GM18507 (cell line): ENCODE measurements at regions not wholly inside any gene's neighbourhood (a gene's known extent, or its start where the extent isn't known, plus 50 kb on each side); places are given as distances from the start of the nearest gene placed in this dataset.
"Not testable (repeated sequence)": the region's sequence is repeated elsewhere in the genome, so short reads cannot be mapped to it uniquely, and the experiment has no call there.

ENCODE experiments used
- DNase-seq: peaks from one replicate; pipeline ENCODE4 v3.0.0; 2011; ENCODE audit warnings: low read depth; ENCODE audit not compliant: insufficient read length; ENCODE audit errors: extremely low spot score
- FAIRE-seq: peaks from 2 replicates; lab custom pipeline; 2011; peaks lifted over from hg19 to GRCh38; lab: Jason Lieb, UNC

- FAIRE-seq: no peak
Observed at GRCh38 chr12:18794000-18794399, 56.1 kb downstream of the CAPZA3 start.

GRCh38 chr12:18797604-18798003 is 59.7 kb downstream of the CAPZA3 start:
- FAIRE-seq (no peak), DNase-seq (no peak)

More at GRCh38 chr12:18794000-18794399, 56.1 kb downstream of the CAPZA3 start:
- no peak for DNase-seq

- FAIRE-seq: no peak
Observed at GRCh38 chr12:18798535-18799361, 60.8 kb downstream of the CAPZA3 start.

GRCh38 chr12:18799561-18799960 is 61.6 kb downstream of the CAPZA3 start:
- DNase-seq (no peak), FAIRE-seq (no peak)

More at GRCh38 chr12:18798535-18799361, 60.8 kb downstream of the CAPZA3 start:
- DNase-seq: no peak

GRCh38 chr12:18805516-18806248 is 67.8 kb downstream of the CAPZA3 start:
- FAIRE-seq (no peak), DNase-seq (no peak)

- FAIRE-seq: no peak
- DNase-seq: no peak
Observed at GRCh38 chr12:18807714-18808113, 69.8 kb downstream of the CAPZA3 start.

- FAIRE-seq (no peak), DNase-seq (no peak)
Observed at GRCh38 chr12:18808221-18808620, 70.3 kb downstream of the CAPZA3 start.

- DNase-seq (no peak), FAIRE-seq (no peak)
Observed at GRCh38 chr12:18810537-18811253, 72.8 kb downstream of the CAPZA3 start.

GRCh38 chr12:18811273-18811672 is 73.4 kb downstream of the CAPZA3 start:
- FAIRE-seq: no peak
- no peak for DNase-seq

- DNase-seq (no peak), FAIRE-seq (no peak)
Observed at GRCh38 chr12:18813753-18814152, 75.8 kb downstream of the CAPZA3 start.

- DNase-seq (no peak), FAIRE-seq (no peak)
Observed at GRCh38 chr12:18818579-18819268, 80.8 kb downstream of the CAPZA3 start.

- no peak for DNase-seq
- no peak for FAIRE-seq
Observed at GRCh38 chr12:18819484-18819883, 81.6 kb downstream of the CAPZA3 start.

GRCh38 chr12:18823461-18823860 is 85.5 kb downstream of the CAPZA3 start:
- FAIRE-seq: no peak
- no peak for DNase-seq

- DNase-seq: no peak
- FAIRE-seq: no peak
Observed at GRCh38 chr12:18824287-18824686, 86.4 kb downstream of the CAPZA3 start.

GRCh38 chr12:18825138-18825537 is 87.2 kb downstream of the CAPZA3 start:
- FAIRE-seq: no peak

GRCh38 chr12:18827913-18828312 is 90.0 kb downstream of the CAPZA3 start:
- no peak for DNase-seq

More at GRCh38 chr12:18825138-18825537, 87.2 kb downstream of the CAPZA3 start:
- DNase-seq: no peak

GRCh38 chr12:18828483-18828882 is 90.6 kb downstream of the CAPZA3 start:
- FAIRE-seq: no peak
- DNase-seq: no peak

More at GRCh38 chr12:18827913-18828312, 90.0 kb downstream of the CAPZA3 start:
- FAIRE-seq: no peak

GRCh38 chr12:18828987-18829386 is 91.1 kb downstream of the CAPZA3 start:
- FAIRE-seq (no peak), DNase-seq (no peak)

- FAIRE-seq, DNase-seq: not testable (repeated sequence)
Observed at GRCh38 chr12:18832932-18833331, 95.0 kb downstream of the CAPZA3 start.
